Mesenchymal stem cell (in vitro differentiated cells and primary cell): ENCODE measurements at regions not wholly inside any gene's neighbourhood (a gene's known extent, or its start where the extent isn't known, plus 50 kb on each side); places are given as distances from the start of the nearest gene placed in this dataset.

Source experiments
- DNase-seq: peaks from one replicate; pipeline ENCODE4 v3.0.0-alpha.2; 2013
- H2AFZ ChIP-seq: one replicate; pipeline ENCODE4 v1.6.1; 2013; ENCODE audit warnings: low read depth, mild to moderate bottlenecking, control low read depth, inconsistent platforms, low read length, moderate library complexity
- H2AK5ac ChIP-seq: 2 replicates; pipeline ENCODE4 v1.6.1; 2013; ENCODE audit warnings: low read length, moderate library complexity, mild to moderate bottlenecking, inconsistent platforms; ENCODE audit not compliant: severe bottlenecking
- H2BK120ac ChIP-seq: one replicate; pipeline ENCODE4 v1.6.1; 2013; ENCODE audit warnings: low read depth, mild to moderate bottlenecking, inconsistent platforms, low read length, moderate library complexity
- H2BK12ac ChIP-seq, 2 experiments: one replicate each; pipeline ENCODE4 v1.6.1; 2013; ENCODE audit warnings: inconsistent platforms in 2 of 2, low read length in 2 of 2, mild to moderate bottlenecking in 2 of 2, moderate library complexity in 2 of 2, control low read depth in 1 of 2
- H2BK15ac ChIP-seq: one replicate; pipeline ENCODE4 v1.6.1; 2013; ENCODE audit warnings: mild to moderate bottlenecking, low read depth, inconsistent platforms; ENCODE audit not compliant: poor library complexity, severe bottlenecking
- H2BK5ac ChIP-seq: 2 replicates; pipeline ENCODE4 v1.6.1; 2013; ENCODE audit warnings: low read depth, mild to moderate bottlenecking, low read length, control low read depth, inconsistent platforms; ENCODE audit not compliant: poor library complexity, severe bottlenecking
- H3K14ac ChIP-seq, 2 experiments: one replicate each; pipeline ENCODE4 v1.6.1; 2013; ENCODE audit warnings: inconsistent platforms in 2 of 2, low read length in 2 of 2, control low read depth in 1 of 2, mild to moderate bottlenecking in 1 of 2, moderate library complexity in 1 of 2
- H3K18ac ChIP-seq, 2 experiments: one replicate each; pipeline ENCODE4 v1.6.1; 2013; ENCODE audit warnings: inconsistent platforms in 2 of 2, low read length in 2 of 2, control low read depth in 1 of 2, low read depth in 1 of 2, mild to moderate bottlenecking in 1 of 2
- H3K23ac ChIP-seq, 2 experiments: one replicate each; pipeline ENCODE4 v1.6.1; 2013; ENCODE audit warnings: inconsistent platforms in 2 of 2, low read length in 2 of 2, mild to moderate bottlenecking in 2 of 2, moderate library complexity in 2 of 2, control low read depth in 1 of 2
- H3K27ac ChIP-seq: 2 replicates; pipeline ENCODE4 v1.5.1; 2013; ENCODE audit warnings: mild to moderate bottlenecking, moderate library complexity, low read length, control low read depth, inconsistent platforms; ENCODE audit not compliant: poor library complexity, severe bottlenecking
- H3K27me3 ChIP-seq, 2 experiments: 2 replicates each; pipeline versions ENCODE4 v1.6.1 to v1.7.0; 2013; ENCODE audit warnings: low read length in 2 of 2, mild to moderate bottlenecking in 2 of 2, moderate library complexity in 2 of 2, control low read depth in 1 of 2, inconsistent platforms in 1 of 2; ENCODE audit not compliant: control insufficient read depth in 1 of 2, insufficient read depth in 1 of 2
- H3K36me3 ChIP-seq, 2 experiments: 2 replicates each; pipeline versions ENCODE4 v1.6.1 to v1.7.0; 2013; ENCODE audit warnings: low read length in 2 of 2, control low read depth in 1 of 2, inconsistent platforms in 1 of 2, low read depth in 1 of 2, mild to moderate bottlenecking in 1 of 2; ENCODE audit not compliant: insufficient read depth in 2 of 2, control insufficient read depth in 1 of 2
- H3K4ac ChIP-seq, 2 experiments: one replicate each; pipeline ENCODE4 v1.6.1; 2013; ENCODE audit warnings: inconsistent platforms in 2 of 2, low read length in 2 of 2, mild to moderate bottlenecking in 2 of 2, moderate library complexity in 2 of 2, control low read depth in 1 of 2, low read depth in 1 of 2
- H3K4me1 ChIP-seq: 2 replicates; pipeline ENCODE4 v1.6.1; 2013; ENCODE audit warnings: low read depth, low read length, control low read depth; ENCODE audit not compliant: control insufficient read depth, insufficient read depth
- H3K4me2 ChIP-seq: 2 replicates; pipeline ENCODE4 v1.6.1; 2013; ENCODE audit warnings: low read length, mild to moderate bottlenecking, inconsistent platforms; ENCODE audit not compliant: poor library complexity, severe bottlenecking
- H3K4me3 ChIP-seq, 2 experiments: 2 replicates each; pipeline versions ENCODE4 v1.5.1 to v1.7.0; 2013; ENCODE audit warnings: low read length in 2 of 2, mild to moderate bottlenecking in 2 of 2, control low read depth in 1 of 2, low read depth in 1 of 2; ENCODE audit not compliant: insufficient read depth in 1 of 2
- H3K79me1 ChIP-seq: replicated peaks from 2 replicates; pipeline ENCODE4 v1.6.1; 2013; ENCODE audit warnings: mild to moderate bottlenecking, control low read depth, low read length, inconsistent platforms; ENCODE audit not compliant: poor library complexity, severe bottlenecking
- H3K9ac ChIP-seq: 2 replicates; pipeline ENCODE4 v1.7.0; 2013; ENCODE audit warnings: mild to moderate bottlenecking, low read length, moderate library complexity
- H3K9me3 ChIP-seq: 2 replicates; pipeline ENCODE4 v1.7.0; 2013; ENCODE audit warnings: mild to moderate bottlenecking, low read length; ENCODE audit not compliant: control insufficient read depth
- H4K8ac ChIP-seq: one replicate; pipeline ENCODE4 v1.6.1; 2013; ENCODE audit warnings: inconsistent platforms, mild to moderate bottlenecking, low read length, moderate library complexity
- H4K91ac ChIP-seq: one replicate; pipeline ENCODE4 v1.6.1; 2013; ENCODE audit warnings: mild to moderate bottlenecking, low read length, inconsistent platforms
- WGBS: methylation state at CpG from one replicate; pipeline ENCODE4 v1.1.7; 2013; ENCODE audit warnings: mixed read lengths; 5-methylcytosine and 5-hydroxymethylcytosine counted together

DNA sequence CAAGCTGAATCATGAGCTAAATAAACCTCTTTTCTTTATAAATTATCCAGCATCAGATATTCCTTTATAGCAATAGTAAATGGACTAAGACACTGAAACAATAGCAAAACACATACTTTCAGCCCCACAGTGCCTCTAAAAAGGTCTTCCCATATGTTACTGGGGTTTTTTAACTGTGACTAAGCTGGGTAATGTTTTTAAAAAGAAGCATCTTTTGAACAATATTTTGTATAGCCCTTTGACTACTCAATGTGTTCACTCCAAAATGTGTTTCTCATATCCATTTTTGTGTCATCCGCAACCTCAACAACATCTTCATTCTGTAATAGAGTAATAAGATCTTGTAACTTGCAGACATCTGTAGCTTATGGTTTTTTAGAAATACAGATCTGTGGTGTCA is 218.7 kb upstream of the S100G start:
- H3K4ac ChIP-seq: no peak overlapping the region
- no peak overlapping the region for H3K4me3 ChIP-seq
- no peak overlapping the region for H2BK12ac ChIP-seq
- peaks cover 0 to 42% of the 10 kb centered on the region in 2 experiments for H3K27me3 ChIP-seq
- no peak overlapping the region for H3K27ac ChIP-seq
- H3K79me1 ChIP-seq: no peaks in the 10 kb centered on the region
- H4K8ac ChIP-seq: no peak overlapping the region
- no peak overlapping the region for H3K23ac ChIP-seq
- no peak overlapping the region for H2BK5ac ChIP-seq
- H2BK120ac ChIP-seq: no peak overlapping the region
- no peaks in the 10 kb centered on the region for H3K4me1 ChIP-seq
- H3K4me2 ChIP-seq: no peak overlapping the region
- H2BK15ac ChIP-seq: no peak overlapping the region
- no peak overlapping the region for H4K91ac ChIP-seq
- no peak overlapping the region for H2AFZ ChIP-seq
- H3K9me3 ChIP-seq: no peaks in the 10 kb centered on the region
- no peak overlapping the region for H3K18ac ChIP-seq
- no CpG with 5 or more reads among the region's 1 CpG for WGBS
- no peak overlapping the region for H3K14ac ChIP-seq
- no peak overlapping the region for H3K9ac ChIP-seq
- no peak overlapping the region for H2AK5ac ChIP-seq
- no peaks in the 10 kb centered on the region for H3K36me3 ChIP-seq
- DNase-seq: no peak

DNA sequence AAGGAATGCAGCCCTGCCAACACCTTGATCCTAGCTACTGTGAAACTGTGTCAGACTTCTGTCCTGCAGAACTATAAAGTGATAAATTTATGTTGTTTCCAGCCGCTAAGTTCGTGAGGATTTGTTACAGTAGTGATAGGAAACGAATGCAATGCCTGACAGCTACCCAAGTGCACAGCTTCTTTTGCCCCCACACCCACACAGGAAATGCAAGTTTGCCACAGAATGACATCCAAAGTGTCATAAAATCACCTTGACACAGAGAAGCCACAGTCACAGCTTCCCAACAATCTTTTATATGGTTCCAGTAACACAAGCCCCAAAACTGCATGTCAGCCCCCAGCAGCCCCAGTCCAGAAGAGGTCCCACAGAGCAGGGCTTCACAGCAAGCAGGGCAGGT is 216.9 kb upstream of the S100G start:
- no peaks in the 10 kb centered on the region for H3K79me1 ChIP-seq
- no peak overlapping the region for H2BK120ac ChIP-seq
- H3K4ac ChIP-seq: no peak overlapping the region
- no peak overlapping the region for H3K9ac ChIP-seq
- no peak overlapping the region for H2AFZ ChIP-seq
- H3K36me3 ChIP-seq: no peaks in the 10 kb centered on the region
- no peak overlapping the region for H3K14ac ChIP-seq
- no peak overlapping the region for H3K4me3 ChIP-seq
- no peak for DNase-seq
- no peak overlapping the region for H3K23ac ChIP-seq
- no peak overlapping the region for H2BK5ac ChIP-seq
- no peak overlapping the region for H3K18ac ChIP-seq
- no peak overlapping the region for H3K27ac ChIP-seq
- H3K4me1 ChIP-seq: no peaks in the 10 kb centered on the region
- no peak overlapping the region for H2BK12ac ChIP-seq
- 96% methylated on average over 3 of the region's 3 CpGs for WGBS
- H3K27me3 ChIP-seq: peaks cover 0 to 37% of the 10 kb centered on the region in 2 experiments
- H3K4me2 ChIP-seq: no peak overlapping the region
- H2BK15ac ChIP-seq: no peak overlapping the region
- no peak overlapping the region for H4K8ac ChIP-seq
- no peak overlapping the region for H4K91ac ChIP-seq
- no peak overlapping the region for H2AK5ac ChIP-seq
- H3K9me3 ChIP-seq: no peaks in the 10 kb centered on the region

DNA sequence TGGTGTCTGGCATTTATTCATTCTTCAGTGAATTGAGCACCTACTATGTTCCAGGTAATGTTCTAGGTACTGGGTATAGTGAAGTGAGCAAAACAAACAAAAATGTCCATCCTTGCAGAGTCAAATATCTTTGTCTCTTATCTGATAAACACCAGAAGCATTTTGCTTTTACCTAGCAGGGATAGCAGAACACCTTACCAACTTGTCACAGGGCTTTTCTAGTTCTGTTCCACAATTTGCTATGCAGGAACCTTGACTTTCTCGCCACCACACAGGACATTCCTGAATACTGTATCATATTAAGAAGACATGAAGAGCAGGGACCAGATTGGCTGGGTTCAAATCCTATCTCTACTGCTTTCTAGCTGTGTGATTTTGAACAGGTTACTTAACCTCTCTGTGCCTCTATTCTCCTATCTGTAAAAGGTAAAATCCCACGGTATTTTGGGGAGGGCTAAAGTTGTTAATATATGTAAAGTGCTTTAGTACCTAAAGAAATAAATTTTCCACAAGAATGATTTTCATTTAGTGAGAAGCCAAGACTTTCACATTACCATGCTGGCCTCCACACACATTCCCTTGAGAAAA is 214.5 kb upstream of the S100G start:
- Histone ChIP-seq H2BK12ac (no peak overlapping the region), H3K9ac (no peak overlapping the region), H3K23ac (no peak overlapping the region), H3K4me2 (no peak overlapping the region), H4K8ac (no peak overlapping the region), H3K36me3 (no peaks in the 10 kb centered on the region), H2BK15ac (no peak overlapping the region), H3K4ac (no peak overlapping the region), H3K14ac (no peak overlapping the region), H3K27me3 (peaks cover 0 to 25% of the 10 kb centered on the region in 2 experiments), H3K18ac (no peak overlapping the region), H4K91ac (no peak overlapping the region), H3K27ac (no peak overlapping the region), H3K9me3 (no peaks in the 10 kb centered on the region), H3K79me1 (no peaks in the 10 kb centered on the region), H2AK5ac (no peak overlapping the region), H3K4me1 (no peaks in the 10 kb centered on the region), H2BK5ac (no peak overlapping the region), H2AFZ (no peak overlapping the region), H2BK120ac (no peak overlapping the region), H3K4me3 (no peak overlapping the region)
- WGBS: no CpG with 5 or more reads among the region's 2 CpGs
- DNase-seq: no peak

DNA sequence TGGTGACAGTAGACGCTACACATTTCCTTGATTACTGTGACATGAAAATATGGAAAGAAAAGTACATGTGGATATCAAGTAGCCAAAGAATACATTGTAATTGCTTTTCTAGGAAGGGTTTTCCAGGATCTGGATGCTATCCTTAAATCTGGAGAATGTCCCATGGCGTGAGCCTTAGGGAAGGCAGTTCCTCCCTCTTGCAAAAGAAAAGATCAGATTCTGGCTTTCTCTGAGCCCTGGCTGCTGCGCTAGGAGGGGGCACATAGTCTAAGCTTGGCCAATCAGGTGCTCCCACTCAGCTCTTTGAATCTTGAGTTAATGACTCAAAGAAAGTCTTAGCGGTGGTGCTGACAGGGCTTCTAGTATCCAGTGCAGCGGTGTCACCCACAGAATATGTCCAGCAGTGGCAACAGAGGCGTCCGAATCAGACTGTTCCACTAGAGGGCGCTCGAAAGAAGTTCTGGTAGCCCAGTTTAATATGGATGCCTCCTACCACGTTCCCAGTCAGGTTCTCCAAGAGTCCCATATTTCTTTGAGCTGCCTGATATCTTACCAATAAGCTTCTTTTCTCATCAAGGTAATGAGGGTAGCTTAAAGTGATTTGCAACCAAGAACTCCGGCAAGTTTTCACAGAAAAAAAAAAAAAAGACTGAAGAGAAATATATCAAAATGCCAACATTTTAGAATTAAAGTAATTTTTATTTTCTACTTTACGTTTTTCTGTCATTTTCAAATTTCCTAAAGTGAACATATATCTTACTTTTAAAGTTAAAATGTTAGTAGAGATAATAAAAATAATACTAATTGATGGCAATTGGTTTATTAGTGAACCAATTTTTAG is 213.4 kb upstream of the S100G start:
- Histone ChIP-seq H3K4me2 (no peak overlapping the region), H2AFZ (no peak overlapping the region), H2BK120ac (no peak overlapping the region), H3K9ac (peak overlapping the region; percentile 13), H3K27me3 (peaks cover 0 to 16% of the 10 kb centered on the region in 2 experiments), H2BK12ac (no peak overlapping the region), H3K4ac (no peak overlapping the region), H4K8ac (no peak overlapping the region), H3K4me1 (no peaks in the 10 kb centered on the region), H3K14ac (no peak overlapping the region), H2BK15ac (no peak overlapping the region), H3K79me1 (no peaks in the 10 kb centered on the region), H3K27ac (no peak overlapping the region), H3K4me3 (no peak overlapping the region), H3K18ac (peak overlapping the region in 1 of 2 experiments; percentile 33), H2BK5ac (no peak overlapping the region), H4K91ac (no peak overlapping the region), H3K36me3 (no peaks in the 10 kb centered on the region), H3K9me3 (no peaks in the 10 kb centered on the region), H2AK5ac (no peak overlapping the region), H3K23ac (no peak overlapping the region)
- peak; percentile 65 for DNase-seq
- 52% methylated on average over 7 of the region's 12 CpGs for WGBS
